BJ (cell line): ENCODE measurements at regions not wholly inside any gene's neighbourhood (a gene's known extent, or its start where the extent isn't known, plus 50 kb on each side); places are given as distances from the start of the nearest gene placed in this dataset.
"Not testable (repeated sequence)": the region's sequence is repeated elsewhere in the genome, so short reads cannot be mapped to it uniquely, and the experiment has no call there.

ENCODE experiments used
- CTCF ChIA-PET: fragments of 350-600 bp; formaldehyde crosslinking; extraction: SDS; loops from one replicate; lab custom pipeline; 2021; ENCODE audit warnings: antibody characterized with exemption, inconsistent platforms; lab: Yijun Ruan, JAX
- POLR2A ChIA-PET: fragments of 300-600 bp; sonication (Branson Sonifier 250); formaldehyde crosslinking; extraction: SDS; loops from one replicate; lab custom pipeline; 2021; ENCODE audit warnings: antibody characterized with exemption; lab: Charles Lee
- DNase-seq: peaks from one replicate; pipeline ENCODE4 v3.0.0-alpha.2; 2011; ENCODE audit warnings: low read depth
- H3K27me3 ChIP-seq: 2 replicates; pipeline ENCODE4 v1.6.0; 2011; ENCODE audit warnings: low read length; ENCODE audit not compliant: control insufficient read depth, insufficient read depth
- H3K36me3 ChIP-seq: 2 replicates; pipeline ENCODE4 v1.5.1; 2011; ENCODE audit warnings: low read length; ENCODE audit not compliant: control insufficient read depth, insufficient read depth
- H3K4me3 ChIP-seq: 2 replicates; pipeline ENCODE4 v1.5.1; 2011; ENCODE audit warnings: low read depth, mild to moderate bottlenecking, control low read depth, low read length
- CTCF ChIP-seq: IDR thresholded peaks from 2 replicates; pipeline ENCODE4 v1.5.1; 2011; ENCODE audit warnings: low read depth, mild to moderate bottlenecking, control low read depth, inconsistent platforms, low read length, moderate library complexity; ENCODE audit not compliant: insufficient read depth

- no peaks in the 10 kb centered on the region for H3K36me3 ChIP-seq
- H3K4me3 ChIP-seq: no peak overlapping the region
- TF ChIP-seq CTCF: no peak
- no peak for DNase-seq
- POLR2A ChIA-PET: no interaction called here
- CTCF ChIA-PET: no interaction called here
- peaks cover 6% of the 10 kb centered on the region for H3K27me3 ChIP-seq
These were observed 190.3 kb downstream of the BANP start for GRCh38 chr16:88141580-88141979.

- CTCF ChIA-PET: not testable (repeated sequence)
These were observed 191.1 kb downstream of the BANP start for GRCh38 chr16:88142056-88142935.

GRCh38 chr16:88143122-88144027 is 192.1 kb downstream of the BANP start:
- DNase-seq, H3K27me3 ChIP-seq, H3K4me3 ChIP-seq, H3K36me3 ChIP-seq, CTCF ChIA-PET, POLR2A ChIA-PET: not testable (repeated sequence)

More at GRCh38 chr16:88142056-88142935, 191.1 kb downstream of the BANP start:
- H3K36me3 ChIP-seq, POLR2A ChIA-PET, H3K4me3 ChIP-seq, H3K27me3 ChIP-seq, DNase-seq: not testable (repeated sequence)

GRCh38 chr16:88144028-88144511 is 192.8 kb downstream of the BANP start:
- no peak for DNase-seq
- ChIA-PET POLR2A (no interaction called here), CTCF (no interaction called here)
- no peak overlapping the region for H3K4me3 ChIP-seq
- no peaks in the 10 kb centered on the region for H3K36me3 ChIP-seq
- H3K27me3 ChIP-seq: peaks cover 4% of the 10 kb centered on the region
- no peak for TF ChIP-seq CTCF

- CTCF ChIA-PET, H3K27me3 ChIP-seq, POLR2A ChIA-PET, H3K4me3 ChIP-seq, DNase-seq, H3K36me3 ChIP-seq: not testable (repeated sequence)
- peak; percentile 11; the same call in 1 of the 2 replicates for TF ChIP-seq CTCF
These were observed 194.1 kb downstream of the BANP start for GRCh38 chr16:88145376-88145775.

- CTCF ChIA-PET, DNase-seq, H3K4me3 ChIP-seq, H3K27me3 ChIP-seq, H3K36me3 ChIP-seq, POLR2A ChIA-PET: not testable (repeated sequence)
These were observed 194.7 kb downstream of the BANP start for GRCh38 chr16:88145824-88146405.

GRCh38 chr16:88148078-88148477 is 196.8 kb downstream of the BANP start:
- H3K27me3 ChIP-seq, H3K4me3 ChIP-seq, CTCF ChIA-PET, DNase-seq, POLR2A ChIA-PET, H3K36me3 ChIP-seq: not testable (repeated sequence)

- DNase-seq, CTCF ChIA-PET, H3K4me3 ChIP-seq, H3K36me3 ChIP-seq, H3K27me3 ChIP-seq, POLR2A ChIA-PET: not testable (repeated sequence)
These were observed 197.4 kb downstream of the BANP start for GRCh38 chr16:88148682-88149081.

- DNase-seq, H3K27me3 ChIP-seq, H3K36me3 ChIP-seq, CTCF ChIA-PET, H3K4me3 ChIP-seq, POLR2A ChIA-PET: not testable (repeated sequence)
These were observed 197.9 kb downstream of the BANP start for GRCh38 chr16:88149158-88149603.
